Putamen (tissue), 1 donor: ENCODE measurements at regions not wholly inside any gene's neighbourhood (a gene's known extent, or its start where the extent isn't known, plus 50 kb on each side); places are given as distances from the start of the nearest gene placed in this dataset.

ENCODE experiments used
- DNase-seq: peaks from one replicate; pipeline ENCODE4 v3.0.0-alpha.2; 2016; ENCODE audit warnings: low spot score

DNA sequence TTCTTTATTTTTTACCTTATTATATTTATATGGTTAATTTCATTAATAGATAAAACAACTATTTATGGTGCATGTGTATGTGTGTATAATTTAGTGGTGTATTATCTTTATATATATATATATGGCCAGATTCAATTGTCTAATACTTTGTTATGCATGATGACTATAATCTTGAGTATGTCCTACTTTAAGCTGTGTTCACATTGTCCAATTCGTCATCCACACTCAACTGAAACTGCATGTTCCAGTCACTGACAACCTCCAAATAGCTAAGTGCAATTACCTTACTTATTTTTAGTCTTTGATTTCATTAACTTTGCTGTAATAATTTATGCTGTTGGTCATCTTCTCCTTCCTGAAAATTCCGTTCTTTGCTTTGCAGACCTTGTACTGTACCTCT, 306.5 kb upstream of the TMTC1 start:
- DNase-seq, result no peak

DNA sequence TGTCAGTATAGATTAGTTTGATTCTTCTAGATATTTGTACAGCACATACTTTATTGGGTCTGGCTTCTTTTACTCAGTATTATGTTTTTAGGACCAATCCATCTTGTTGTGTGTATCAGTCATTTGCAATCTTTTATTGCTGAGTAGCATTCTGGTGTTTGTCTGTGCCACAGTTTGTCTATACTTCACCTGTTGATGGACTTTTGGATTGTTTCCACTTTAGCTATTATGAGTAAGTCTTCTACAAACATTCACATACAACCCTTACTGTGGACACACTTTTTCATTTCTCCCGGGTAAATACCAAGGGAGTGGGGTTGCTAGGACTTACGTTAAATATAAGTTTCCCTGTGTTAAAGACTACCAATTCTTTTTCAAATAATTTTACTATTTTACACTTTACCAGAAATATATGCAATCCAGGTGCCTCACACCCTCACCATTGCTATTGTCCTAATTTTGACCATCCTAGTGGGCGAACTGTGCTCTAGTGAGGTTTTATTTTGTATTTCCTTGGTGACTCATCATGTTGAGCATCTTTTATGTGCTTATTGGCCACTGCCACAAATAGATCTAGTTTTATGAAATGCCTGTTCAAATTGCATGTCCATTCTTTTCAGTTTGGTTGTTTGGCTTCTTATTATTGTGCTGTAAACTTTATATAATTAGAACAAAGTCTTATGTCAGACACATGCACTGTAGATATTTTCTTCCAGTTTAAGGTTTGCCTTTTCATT, 304.7 kb upstream of the TMTC1 start:
- no peak for DNase-seq

DNA sequence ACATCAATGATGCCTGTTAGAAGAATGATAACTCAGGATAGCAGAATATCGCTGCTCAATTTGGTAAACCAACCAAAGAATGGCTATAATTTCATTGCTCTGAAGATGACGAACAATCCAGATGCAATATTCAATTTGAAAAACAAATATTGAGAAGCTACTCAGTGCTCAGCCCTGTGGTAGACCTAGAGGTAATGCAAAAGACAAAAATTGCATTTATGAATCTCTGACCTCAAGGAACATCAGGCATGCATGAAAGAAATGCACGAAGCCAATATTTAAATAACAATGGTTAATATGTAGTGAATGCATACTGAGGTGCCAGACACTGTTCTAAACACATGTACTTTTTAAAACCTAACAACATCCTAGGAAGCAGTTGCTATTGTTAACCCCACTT, 298.6 kb upstream of the TMTC1 start:
- no peak for DNase-seq

GRCh38 chr12:30074916-30075315, 291.2 kb upstream of the TMTC1 start:
- no peak for DNase-seq

DNA sequence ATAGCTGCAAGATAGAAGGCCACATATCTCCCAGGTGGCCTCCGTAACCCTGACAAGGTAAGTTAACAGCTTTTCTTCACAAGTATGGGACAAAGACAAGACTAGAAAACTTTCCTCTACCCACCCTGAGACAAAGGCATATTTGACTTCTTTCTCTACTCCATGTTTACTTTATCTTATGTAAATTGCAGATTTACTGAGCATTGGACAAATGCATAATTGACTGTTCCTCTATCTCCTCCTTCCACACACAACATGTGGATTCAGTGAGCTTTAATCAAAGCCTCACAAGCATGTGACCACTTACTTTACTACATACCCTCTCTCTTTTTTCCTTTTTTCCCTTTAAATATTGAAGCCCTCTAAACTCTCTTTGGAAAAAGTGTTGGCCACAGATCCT, 289.1 kb upstream of the TMTC1 start:
- no peak for DNase-seq

GRCh38 chr12:30067146-30067545, 283.4 kb upstream of the TMTC1 start:
- DNase-seq, result no peak

GRCh38 chr12:30064906-30065305, 281.2 kb upstream of the TMTC1 start:
- DNase-seq, result no peak

DNA sequence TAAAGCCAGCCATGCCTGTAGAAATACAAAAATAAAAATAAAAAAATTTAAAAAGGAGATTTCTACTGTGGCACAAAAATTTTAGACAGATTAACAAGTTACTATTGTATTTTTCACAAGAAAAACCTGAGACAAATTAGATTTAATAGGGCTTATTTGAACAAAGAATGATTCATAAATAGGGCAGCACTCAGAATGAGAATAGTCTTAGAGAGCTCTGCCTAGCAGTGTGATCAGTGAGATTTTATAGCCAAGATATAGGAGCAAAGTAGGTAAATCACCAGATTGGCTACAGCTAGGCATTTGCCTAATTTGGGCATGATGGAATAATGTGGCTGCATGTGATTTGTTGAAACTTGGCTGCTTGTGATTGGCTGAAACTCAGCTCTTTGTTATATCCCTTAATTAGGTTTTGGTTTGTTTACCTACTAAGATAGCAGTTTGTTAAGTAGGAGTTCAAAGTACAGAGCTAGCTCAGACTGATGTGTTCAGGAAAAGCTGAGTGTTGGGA, 279.7 kb upstream of the TMTC1 start:
- no peak for DNase-seq

GRCh38 chr12:30048371-30048770, 264.6 kb upstream of the TMTC1 start:
- DNase-seq, result no peak

GRCh38 chr12:30047516-30048254, 263.9 kb upstream of the TMTC1 start:
- DNase-seq, result no peak

GRCh38 chr12:30046376-30046775, 262.6 kb upstream of the TMTC1 start:
- no peak for DNase-seq

DNA sequence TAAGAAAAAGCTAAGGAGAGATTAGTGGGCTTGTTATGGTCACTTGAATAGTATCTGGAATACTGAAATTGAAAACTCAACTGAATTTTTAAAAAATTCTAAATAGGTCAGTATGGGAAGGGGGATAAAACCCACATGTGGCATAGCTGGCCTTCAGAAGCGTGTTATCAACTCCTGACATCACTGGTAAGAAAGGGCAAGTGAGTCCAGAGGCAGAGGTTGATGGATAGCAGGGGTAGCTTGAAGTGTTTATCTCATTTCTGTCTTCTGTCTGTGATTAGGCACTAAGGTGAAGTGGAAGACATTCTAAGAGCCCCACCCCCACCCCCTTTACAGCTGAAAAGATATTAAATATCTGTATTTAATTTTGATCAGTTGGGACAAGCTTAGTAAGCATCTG, 261.4 kb upstream of the TMTC1 start:
- DNase-seq, result no peak

DNA sequence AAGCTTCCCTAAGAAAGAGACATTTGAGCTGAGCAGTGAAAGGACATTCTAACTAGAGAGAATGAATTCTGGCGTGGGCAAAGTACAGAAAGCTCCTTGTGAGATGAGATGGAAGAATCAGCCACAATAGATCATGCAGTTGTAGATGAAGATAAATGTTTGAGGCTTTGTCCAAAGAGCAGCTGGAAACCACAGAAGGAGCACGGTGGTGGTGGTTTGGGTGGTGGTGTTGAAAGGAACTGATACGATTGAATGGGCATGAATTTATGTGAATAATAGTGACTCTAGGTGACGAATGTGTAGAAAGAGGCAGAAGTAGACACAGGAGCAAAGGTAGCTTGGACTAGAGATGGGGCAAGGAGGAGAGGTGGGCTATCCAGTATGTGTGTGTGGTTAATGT, 260.5 kb upstream of the TMTC1 start:
- no peak for DNase-seq

DNA sequence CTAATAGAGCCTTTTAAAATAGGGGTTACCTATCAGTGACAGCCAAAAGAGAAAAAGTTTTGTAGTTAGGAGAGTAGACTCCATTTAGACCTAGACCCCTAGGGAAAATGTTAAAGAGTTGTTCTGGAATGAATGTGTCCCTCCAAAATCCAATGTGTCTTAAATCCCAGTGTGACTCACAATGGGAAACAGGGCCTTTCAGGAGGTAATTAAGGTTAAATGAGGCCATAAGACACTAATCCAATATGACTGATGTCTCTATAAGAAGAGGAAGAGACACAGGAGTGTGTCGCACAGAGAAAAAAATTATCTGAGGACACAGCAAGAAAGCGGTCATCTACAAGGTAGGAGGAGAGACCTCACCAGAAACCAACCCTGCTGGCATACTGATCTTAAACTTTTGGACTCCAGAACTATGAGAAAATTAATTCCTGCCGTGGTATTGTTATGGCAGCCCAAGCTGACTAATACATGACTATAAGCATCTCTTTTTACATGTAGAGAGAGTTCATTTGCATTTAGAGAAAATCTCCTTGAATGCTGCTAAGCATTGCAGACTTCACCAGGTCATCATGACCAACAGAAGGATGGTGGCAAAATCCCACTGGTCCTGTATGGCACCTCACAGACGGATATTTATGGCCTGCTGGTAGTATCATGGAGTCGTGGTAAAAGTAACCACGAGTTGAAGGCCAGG, 259.6 kb upstream of the TMTC1 start:
- no peak for DNase-seq

- DNase-seq, result no peak
Measured at GRCh38 chr12:30041096-30041495, 257.4 kb upstream of the TMTC1 start.

GRCh38 chr12:30030693-30031374, 247.1 kb upstream of the TMTC1 start:
- no peak for DNase-seq

DNA sequence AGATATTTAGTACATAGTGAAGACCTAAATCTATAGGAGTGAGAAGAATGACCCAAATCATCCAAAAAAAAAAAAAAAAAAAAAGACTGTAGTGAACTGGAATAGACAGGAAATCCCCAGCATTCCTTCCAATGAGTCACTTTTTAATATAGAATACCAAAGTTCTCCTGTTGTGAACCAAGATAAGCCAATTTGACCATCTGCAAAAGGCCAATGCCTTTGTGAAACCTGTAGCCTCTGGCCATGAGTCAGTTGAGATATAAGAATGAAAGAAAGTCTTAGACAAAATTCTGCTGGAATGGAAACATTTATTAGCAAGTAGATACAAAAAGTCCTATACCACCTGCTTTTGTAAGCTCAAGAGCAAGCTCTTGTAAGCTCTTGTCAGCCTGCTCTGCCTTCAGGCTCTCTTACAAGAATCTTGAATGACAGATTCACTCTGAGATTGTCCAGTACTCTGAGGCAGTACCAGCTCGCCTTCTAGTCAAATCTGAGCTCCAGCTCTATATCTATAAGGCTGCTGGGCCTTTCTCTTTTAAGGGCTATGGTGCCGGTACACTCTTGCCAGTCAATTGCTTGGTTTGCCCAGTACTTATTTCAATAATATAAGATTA, 243.0 kb upstream of the TMTC1 start:
- no peak for DNase-seq

GRCh38 chr12:30025317-30025716, 241.6 kb upstream of the TMTC1 start:
- DNase-seq, result no peak

DNA sequence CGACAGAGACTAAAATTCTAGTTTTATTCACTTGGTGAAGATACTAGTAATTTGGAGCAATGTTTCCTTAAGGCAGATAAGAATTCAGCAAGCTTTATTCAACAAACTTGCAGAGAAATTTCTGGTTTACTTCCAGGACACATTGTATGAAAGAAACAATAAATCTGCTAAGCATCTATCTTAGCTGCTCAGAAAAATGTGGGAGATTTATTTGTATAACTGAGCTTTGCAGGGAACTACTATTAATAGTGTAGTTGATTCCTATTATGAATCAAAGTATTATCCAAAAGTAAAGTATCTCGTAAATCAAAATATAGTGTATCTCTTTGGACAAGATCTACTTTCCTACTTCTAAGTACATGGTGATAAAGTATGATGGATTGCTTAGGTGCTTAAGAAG, 239.4 kb upstream of the TMTC1 start:
- DNase-seq, result no peak

- no peak for DNase-seq
Measured at GRCh38 chr12:30021051-30021833, 237.5 kb upstream of the TMTC1 start.
